EL (cell line): ENCODE measurements at regions not wholly inside any gene's neighbourhood (a gene's known extent, or its start where the extent isn't known, plus 50 kb on each side); places are given as distances from the start of the nearest gene placed in this dataset.
A peak's percentile ranks its signal among the peaks of the same experiment; 100 is the strongest.
"Not testable (repeated sequence)": the region's sequence is repeated elsewhere in the genome, so short reads cannot be mapped to it uniquely, and the experiment has no call there.

Source experiments
- DNase-seq: peaks from one replicate; pipeline ENCODE4 v3.0.0-alpha.2; 2016

DNA sequence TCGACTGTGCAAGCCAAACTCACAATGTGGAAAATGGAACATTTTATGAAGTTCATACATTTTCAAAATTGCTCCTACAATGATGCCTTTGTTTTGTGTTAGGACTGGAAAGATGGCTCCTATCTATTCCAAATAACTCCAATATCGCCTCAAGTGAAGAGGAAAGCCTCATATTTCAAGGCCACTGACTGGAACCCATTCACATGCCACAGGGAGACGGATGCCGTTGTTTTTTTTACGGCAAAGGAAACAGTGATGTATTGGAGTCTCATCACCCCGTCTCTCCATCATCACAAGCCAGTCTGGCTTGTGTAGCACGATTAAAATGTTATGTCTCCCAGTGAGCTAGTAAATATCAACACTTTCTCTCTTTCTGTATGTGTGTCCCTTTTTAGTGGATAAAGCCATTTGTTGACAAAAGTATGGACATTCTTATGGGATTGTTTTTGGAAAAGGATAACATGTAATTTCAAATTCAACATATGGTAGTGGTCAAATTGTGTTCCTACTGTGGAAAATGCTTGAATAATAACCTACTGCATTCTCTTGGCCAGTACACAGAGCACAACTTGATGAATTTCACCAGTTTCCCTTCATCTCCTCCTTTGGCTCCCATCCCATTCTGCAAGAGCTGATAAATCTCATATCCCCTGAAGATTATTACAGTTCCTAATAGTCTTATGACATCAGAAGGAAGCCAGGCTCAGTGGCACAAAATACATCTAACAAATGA, 109.5 kb upstream of the PITRM1 start:
- no peak for DNase-seq

DNA sequence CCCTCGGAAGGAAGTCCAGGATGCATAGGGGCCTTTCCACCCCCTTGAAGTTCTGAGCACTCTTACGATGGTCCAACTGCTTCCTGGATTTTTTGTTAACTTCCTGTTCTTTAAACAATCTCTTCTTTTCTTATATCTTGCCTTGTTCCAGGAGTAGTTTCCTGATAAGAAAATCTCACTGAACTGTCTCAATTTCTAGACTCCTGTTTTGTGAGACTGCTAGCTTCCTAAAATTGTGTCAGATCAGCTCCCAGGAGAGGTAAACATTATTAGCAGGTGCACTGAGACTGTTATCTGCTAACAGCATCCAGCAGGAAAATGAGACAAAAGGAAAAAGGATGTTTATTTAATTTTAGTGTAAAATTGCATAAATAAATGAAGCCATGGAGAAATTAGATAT, 106.2 kb upstream of the PITRM1 start:
- no peak for DNase-seq

DNA sequence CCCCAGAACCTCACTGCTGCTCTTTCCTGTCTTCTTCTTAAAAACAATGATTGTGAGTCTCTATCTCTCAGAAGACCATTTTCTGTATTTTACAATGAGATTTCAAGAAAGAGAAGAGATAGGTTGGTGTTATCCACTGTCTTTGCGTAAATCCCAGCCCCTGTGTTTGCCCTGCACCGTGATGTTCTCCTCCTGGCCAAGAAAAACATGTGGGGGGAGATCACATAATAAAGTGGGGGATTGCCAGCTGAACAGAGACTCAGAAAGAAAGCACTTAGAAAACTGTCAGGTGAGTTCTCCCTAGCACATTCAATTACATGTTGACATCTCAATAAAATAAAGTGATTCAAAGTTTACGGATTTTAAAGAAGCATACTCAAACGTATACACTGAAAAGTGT, 105.0 kb upstream of the PITRM1 start:
- no peak for DNase-seq

DNA sequence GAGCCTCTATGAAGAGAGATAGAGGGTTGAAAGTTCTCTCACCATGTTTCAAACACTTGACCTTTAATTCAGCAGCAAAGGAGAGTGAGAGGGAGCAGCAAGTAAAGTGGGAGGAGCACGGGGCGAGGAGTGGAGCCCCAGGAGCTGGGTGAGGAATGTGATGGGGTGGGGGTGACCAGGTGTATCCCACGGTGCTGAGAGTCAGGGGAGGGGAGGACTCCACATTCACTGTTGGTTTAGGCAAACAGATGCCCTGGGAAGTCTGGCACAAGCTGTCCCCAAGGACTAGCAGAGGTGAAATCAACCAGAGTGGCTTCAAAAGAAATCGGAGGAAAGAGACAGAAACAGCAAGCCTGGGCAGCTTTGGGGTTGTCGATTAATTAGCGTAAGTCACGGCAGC, 101.8 kb upstream of the PITRM1 start:
- DNase-seq = no peak

DNA sequence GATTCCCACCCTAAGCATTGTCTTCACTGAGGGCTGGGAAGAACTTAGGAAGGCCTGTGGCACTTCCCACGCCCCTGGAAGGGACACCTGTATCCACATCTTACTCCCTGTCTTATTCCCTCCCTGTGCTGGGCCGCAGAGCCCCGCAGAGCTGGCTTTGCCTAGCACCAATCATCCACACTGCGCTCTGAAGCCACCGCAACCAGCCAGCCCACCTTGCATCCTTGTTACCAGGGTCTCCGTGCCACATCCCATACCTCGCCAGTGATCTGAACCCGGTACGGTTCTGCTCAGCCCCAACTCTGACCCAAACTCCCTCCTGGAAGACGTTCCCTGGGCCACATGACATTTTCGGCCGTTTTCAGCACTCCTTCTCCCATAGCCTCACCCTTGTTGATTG, 101.4 kb upstream of the PITRM1 start:
- DNase-seq = no peak

DNA sequence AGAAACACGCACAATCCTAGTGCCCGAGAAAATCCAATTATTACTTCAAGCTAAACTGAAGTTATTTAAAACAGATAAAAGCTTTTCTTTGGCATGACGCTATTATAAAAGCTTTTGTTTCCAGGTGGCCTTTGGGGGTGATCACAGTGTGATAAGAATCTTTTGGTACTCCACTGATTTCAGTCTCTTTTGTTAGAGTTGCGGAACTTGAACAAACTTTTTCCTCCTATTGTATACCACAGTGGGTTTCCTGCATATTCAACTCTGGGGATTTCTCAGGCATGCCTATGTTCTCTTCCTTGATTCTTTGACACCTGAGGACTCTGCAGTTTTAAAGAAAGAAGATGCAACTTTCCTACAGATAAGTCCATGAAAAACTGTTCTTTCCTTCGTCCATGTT, 99.7 kb upstream of the PITRM1 start:
- DNase-seq = no peak

DNA sequence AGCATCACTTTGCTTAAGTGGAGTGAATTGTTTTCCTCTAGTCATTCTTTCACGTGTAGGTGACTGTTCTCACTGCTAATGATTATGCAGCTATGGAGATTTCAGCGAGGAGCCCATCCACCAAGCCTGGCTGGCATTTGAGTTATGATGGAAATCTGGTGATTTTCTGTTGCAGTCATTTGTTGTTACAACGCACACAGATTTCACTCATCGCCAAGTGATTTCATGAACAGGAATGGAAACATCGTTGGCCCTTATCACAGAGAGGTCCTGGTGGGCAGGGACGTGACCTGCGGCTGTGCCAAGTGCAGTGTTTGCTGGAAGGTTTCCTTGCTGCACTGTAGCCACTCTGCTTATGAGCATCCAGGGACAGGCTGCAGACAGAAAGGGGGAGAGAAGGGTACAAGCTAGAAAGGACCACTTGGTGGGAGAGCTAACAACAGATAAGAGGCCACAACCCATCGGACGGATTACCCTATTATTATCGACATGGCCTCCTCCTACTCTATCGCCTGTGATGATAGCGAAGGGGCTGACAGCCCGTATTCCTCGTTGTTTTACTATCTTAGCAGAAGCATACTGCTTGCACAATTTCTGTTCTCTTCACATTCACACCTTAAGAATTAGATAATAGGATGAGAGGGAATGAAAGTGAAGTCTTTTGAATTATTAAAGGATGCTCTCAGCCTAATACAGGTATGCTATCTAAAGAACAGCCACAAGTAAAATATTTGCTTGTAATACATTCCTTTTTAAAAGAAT, 99.0 kb upstream of the PITRM1 start:
- DNase-seq = no peak

DNA sequence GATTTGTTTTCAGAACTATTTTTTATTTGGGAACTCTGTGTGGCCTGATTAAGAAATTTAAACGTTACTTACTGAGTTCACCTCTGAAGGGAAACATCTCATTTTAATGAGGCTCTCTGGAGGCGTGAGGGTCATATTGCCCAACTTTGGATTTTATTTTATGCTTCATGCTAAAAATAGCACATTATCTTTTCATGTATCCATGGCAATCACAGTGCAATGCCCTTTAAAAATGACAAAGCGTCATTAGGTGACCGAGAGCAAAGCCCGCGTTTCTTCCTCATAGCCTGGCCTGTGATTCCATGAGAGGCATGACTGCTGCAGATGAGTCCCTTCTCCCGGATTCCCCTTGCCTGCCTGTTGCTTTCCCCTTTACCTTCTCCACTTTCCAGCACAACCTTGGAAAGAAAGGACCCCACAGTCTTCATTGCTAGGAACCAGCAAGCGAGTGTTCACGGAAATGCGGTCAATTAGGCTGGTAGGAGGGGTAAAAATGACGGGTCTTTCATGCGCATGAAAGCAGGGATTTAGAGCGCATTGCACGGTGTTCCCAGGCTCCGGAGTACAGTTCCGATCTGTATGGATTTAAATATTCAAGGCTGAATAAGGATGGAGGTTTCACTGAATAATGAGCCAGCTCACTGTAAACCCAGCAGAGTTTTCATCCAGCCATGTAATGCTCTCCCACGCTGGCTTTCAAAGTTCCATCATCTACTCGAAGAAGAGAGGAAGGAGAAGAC, 98.2 kb upstream of the PITRM1 start:
- DNase-seq = no peak

DNA sequence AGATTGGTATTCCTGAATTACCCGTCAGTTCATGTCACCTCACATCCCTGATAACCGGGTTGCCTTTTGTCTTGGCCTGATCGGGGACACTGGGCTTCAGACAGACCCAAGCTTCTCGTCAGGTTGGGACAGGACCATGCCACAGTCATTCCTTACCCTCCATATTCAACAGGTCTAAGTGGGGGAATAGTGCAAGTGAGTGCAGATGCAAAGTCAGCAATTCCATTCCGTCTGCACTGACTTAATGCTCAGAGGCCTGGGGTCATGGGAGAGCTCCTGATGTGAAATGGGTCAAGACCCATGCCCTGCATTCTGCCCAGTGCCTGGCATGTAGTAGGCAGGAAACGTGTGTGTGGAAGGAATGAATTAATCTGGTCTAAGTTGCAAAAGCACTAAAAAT, 95.4 kb upstream of the PITRM1 start:
- no peak for DNase-seq

DNA sequence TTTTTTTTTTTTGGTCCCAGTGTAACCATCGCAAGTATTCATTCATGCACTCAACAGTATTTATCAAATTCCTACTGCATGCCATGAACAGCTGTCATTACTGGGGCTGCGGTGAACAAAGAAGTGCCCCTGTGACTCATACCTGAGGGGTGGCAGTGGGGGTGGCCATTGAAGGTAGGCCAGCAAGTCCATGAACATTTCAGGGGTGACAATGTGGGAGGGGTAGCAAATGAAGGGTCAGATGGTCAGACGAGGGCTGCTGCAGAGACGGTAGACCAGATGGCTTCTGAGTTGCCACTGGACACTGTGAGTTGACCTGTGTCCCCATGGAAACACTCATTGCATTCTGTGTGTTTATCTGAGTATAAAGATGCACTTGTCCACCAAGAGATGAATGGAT, 92.5 kb upstream of the PITRM1 start:
- peak; percentile 38 for DNase-seq

DNA sequence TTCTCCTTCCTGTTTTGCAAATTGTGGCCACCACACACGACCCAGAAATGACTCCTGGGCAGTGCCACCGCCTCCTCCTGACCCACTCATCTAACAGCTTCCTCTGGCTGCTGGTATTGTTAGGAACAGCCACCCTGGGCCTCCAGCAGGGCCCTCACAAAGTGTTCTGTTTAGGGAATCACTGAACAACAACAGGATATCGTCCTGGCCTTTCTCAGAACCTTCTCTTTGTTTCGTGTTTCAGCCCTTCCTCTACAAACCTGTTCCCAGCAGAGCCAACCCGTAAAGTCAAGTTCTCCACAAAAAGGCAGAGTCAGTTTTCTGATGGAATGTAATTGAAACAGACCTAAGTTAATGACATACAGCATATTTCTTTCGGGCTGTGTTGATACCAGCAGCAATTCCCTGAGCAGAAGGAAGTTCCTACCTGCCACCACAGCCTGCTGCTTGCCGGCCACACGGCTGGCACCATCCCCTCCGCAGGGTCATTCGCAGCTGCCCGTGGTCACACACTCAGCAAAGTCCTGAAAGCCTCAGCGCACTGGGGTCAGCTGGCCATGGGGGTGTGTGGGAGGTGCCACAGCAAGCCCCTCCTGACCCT, 91.7 kb upstream of the PITRM1 start:
- no peak for DNase-seq

DNA sequence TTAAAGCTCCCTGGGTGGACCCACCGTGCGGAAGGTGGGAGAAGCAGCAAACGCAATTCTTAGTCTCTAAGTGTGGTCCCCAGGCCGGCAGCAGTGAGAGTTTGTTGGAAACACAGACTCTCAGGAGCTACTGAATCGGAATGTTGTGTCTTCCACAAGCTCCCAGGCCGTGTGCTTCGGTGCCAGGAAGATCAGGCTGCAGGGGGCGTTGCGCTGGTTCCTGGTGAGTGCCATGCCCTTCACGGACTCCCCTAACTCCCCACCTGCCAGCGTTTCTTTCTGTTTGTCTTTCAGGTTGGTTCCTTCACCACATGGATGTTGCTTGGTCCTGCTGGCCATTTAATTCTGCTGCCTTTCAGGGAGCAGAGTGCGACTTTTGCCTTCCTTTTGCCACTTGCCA, 91.2 kb upstream of the PITRM1 start:
- DNase-seq = no peak

DNA sequence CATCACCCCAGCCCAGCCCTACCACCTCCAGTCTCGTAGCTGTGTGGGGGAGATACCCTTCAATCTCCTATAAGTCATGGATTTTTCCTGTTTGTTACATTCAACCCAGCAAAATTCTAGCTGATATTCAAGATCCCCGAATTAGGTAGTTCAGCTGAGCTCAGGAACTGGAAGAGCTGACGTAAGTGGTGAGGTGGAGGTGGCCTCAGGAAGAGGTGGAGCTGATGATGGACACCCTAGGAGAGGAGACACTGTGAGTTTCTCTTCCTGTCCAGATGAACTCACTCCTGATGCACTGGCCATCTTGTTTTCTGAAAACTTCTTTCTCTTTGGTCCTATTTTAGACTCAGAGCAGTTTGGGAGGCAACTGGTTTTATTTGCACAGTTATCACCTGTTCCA, 90.5 kb upstream of the PITRM1 start:
- DNase-seq = no peak

DNA sequence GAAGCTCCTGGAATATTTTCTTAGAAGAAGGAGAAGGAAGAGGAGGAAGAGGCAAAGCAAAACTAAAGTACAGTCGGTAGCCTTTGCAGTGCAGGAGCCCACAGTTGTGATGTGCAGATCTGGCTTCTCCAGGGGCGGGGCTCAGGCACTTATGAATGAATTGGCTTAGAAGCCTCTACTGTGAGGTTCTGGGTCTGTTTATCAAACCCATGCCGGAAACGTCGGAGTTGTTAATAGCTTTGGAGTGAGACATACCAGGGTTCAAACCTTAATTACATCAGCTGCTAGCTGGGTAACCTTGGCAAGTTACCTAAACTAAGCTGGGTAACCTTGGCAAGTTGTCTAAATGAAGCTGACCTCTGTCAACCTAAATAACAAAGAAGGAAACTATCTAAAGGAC, 89.3 kb upstream of the PITRM1 start:
- DNase-seq = no peak

DNA sequence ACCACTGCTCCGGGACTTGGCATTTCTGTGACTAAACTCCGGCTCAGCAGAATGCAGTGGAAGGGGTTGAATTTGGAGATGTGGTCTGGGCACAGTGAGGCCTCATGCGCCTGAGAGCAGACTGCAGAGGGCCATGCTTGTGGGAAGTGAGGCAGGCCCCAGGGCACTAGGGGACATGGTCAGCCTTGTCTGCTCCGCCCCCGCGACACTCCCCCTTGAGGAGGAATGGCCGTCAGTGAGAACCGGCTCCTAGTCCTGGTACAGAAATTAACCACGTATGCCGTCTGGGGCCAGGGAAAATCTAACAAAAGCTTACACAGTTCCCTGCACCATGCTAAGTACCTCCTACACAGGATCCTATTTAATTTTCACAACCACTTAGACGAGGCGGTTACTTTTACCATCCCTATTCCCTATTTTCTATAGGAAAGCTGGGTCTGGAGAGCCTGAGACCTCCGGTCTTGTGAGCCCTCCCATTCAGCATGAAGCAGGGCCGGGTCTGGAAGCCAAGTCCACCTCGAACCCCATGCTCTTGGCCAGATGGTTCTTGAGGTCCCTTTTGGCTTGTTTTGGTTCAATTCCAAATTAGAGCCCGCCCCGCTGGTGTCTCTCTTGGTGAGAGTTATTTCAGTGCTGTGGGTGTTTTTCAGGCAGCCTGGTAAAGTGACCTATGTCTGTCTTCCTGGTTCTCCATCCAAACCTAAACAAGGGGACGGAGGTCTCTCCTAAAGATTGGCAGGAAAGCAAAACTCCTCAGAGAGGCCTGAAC, 87.7 kb upstream of the PITRM1 start:
- DNase-seq = no peak

DNA sequence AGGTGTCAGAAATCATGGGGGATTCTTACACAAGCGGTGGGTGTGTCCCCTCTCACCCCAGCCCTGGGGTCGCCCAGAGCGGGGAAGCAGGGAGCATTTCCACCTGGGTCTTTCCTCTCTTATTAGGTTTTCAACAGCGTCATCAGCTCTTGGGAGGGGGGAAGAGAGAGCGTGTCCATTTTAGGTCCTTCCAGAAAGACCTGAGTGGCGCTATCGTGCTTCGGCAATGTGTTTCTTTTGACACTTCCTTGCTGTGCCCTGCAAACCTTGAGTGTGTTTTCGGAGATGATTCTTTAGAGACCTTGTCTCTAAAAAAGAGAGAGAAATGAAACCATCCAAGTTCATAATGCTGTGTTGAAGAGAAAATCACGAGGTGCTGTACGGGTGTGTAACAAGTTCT, 86.9 kb upstream of the PITRM1 start:
- DNase-seq = no peak

DNA sequence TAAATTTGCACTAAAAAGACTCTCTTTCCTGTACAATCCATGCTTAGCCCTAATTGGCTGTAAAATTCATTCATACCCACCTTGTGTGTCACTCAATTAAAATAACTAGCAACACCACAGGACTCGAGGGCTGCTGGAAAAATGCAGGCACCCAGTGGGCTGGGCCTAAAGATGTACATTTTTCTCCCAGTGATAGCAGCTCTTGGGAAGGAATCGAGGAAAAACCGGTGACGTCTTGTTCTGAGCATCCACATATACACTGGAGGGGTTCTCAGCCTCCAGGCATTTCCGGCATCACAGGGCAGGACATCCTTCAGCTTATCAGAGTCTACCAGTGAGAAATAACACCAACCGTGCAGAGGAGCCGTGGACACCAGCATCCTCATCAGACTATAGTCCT, 85.8 kb upstream of the PITRM1 start:
- DNase-seq = no peak

DNA sequence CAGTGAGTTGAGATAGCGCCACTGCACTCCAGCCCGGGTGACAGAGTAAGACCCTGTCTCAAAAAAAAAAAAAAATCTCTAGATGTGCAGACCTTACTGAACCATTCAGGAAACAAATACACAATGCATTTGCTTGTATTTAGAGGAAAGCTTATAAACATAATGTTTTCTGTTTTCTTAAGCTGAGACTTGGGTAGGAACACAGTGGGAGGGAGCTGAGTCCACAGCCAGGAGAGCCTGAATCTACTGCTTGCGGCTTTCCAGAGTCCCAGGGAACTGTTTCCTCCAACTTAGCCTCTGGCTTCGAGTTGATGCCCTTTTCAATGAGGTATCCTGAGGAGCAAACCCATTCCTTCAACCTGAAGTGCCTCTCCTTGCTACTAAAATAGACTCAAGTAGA, 83.0 kb upstream of the PITRM1 start:
- DNase-seq = no peak

DNA sequence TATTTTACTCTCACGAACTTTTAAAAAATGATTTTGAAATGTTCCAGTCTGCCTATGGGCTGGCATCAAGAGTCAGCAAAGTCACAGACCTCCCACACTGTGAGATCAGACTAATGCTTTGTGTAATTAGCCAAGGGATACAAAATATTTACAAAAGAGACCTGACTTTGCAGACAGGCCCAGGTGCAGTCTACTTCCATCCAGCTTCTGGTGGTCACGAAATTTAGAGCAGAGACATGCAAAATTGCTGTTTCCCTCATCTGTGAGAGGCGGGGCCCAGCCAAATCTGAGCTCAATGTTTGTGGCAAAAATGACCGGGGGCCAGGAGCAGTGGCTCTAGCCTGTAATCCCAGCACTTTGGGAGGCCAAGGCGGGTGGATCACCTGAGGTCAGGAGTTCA, 82.5 kb upstream of the PITRM1 start:
- no peak for DNase-seq

DNA sequence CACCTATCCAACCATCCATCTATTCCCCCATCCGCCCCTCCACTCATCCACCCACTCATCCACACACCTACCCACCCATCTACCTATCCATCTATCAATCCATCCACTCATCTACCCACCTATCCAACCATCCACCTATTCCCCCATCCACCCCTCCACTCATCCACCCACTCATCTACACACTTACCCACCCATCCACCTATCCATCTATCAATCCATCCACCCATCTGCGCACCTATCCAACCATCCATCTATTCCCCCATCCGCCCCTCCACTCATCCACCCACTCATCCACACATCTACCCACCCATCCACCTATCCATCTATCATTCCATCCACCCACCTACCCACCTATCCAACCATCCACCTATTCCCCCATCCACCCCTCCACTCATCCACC, 81.4 kb upstream of the PITRM1 start:
- DNase-seq = not testable (repeated sequence)

DNA sequence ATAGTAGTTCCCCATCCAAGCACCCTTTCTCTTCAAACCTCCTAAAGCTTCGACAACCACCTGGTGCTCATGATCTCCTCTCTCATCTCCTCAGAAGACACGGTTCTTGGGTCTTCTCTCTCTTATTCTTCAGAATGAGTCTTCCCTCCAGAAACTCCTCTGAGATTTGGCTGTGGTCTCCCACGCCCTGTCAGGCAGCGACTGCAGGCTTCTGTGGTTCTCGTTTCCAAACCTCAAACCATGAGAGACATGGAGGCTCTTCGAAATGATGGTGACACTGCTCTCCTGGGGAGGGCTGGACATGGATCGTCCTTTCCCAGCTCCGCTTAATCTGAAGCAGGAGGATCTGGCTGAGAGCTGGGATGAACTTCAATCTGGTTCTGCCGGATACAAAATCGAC, 78.6 kb upstream of the PITRM1 start:
- no peak for DNase-seq

DNA sequence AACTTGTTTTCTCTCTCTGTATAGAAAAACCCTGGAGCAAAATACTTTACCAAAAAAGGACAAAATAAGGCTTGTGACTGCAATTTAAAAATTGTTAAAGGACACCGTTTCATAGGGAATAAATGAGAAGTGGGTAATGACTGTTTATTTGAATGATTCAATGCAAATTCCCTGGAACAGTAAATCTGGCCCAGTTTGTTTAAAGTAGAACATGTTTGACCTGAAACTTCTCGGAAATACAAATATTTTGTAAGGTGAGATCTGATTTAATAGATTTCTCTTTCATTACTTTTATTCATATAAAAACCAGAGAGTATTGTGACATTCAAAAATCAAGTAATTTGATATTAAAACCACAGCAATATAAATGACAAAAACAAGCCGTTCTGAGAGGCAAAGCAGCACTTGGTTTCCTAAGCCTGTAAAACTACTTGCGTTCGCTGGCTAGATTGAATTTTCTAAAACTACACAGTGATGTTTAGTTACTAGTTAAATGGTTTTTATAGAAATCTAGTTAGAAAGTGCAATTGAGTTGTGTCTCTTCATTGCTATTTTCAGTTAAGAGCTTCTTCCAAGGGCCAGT, 76.8 kb upstream of the PITRM1 start:
- DNase-seq = no peak
